SK-N-SH treated with all-trans-retinoic acid at 6 μM for 48 hours (cell line): ENCODE measurements at regions not wholly inside any gene's neighbourhood (a gene's known extent, or its start where the extent isn't known, plus 50 kb on each side); places are given as distances from the start of the nearest gene placed in this dataset.

Source experiments
- GLIS3 ChIP-seq: fragments of 250-450 bp; sonication (Bioruptor Pico); IDR thresholded peaks from 2 replicates; pipeline ENCODE4 v1.5.0; 2020; ENCODE audit warnings: mild to moderate bottlenecking, moderate library complexity
- PATZ1 ChIP-seq: fragments of 250-450 bp; sonication (Bioruptor Pico); IDR thresholded peaks from 2 replicates; pipeline ENCODE4 v1.8.0; 2020; ENCODE audit warnings: mild to moderate bottlenecking, moderate library complexity, borderline replicate concordance
- TCF4 ChIP-seq: fragments of 250-450 bp; sonication (Bioruptor Pico); IDR thresholded peaks from 2 replicates; pipeline ENCODE4 v1.8.0; 2021; ENCODE audit warnings: mild to moderate bottlenecking, moderate library complexity, borderline replicate concordance

GRCh38 chr1:19567041-19567440, 77.1 kb upstream of the NBL1 start:
- TF ChIP-seq GLIS3 (CRISPR knock-in tag) (no peak), PATZ1 (no peak), TCF4 (CRISPR knock-in tag) (no peak)
